ENCODE measurements at regions not wholly inside any gene's neighbourhood (a gene's known extent, or its start where the extent isn't known, plus 50 kb on each side); places are given as distances from the start of the nearest gene placed in this dataset.

DNA sequence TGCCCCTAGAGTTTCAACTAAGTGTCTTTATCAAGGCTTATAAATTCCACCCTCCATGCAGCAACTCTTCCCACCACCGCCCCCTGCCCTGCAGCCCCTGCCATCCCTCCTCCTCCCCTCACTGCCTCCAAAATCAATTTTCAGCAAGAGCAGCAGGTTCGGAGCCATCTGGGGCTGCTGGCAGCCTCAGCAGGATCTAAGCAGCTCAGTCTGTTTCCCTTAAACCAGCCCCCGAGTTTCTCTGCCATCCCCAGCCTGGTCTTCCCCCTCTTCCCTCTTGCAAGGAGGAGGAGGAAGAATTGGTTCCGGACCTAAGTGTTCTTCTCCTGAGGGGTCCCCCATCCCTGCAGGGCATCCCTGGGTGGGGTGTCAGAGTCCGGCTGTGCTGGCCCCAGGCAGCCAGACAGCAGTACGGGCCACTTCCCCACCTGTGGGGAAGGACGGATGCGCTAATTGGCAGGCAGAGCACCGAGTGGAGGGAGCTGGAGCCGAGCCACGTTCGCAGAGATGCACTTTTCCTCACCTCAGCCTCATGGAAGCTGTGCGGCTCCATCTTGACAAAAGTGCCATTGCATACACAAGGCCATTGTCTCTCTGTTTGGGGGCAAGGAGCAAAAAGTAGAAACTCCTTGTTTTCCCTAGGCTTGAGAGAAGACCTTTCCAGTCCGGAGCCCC, 189.3 kb downstream of the KCNA5 start:
- no peak for ATAC-seq (ENCODE audit: low read depth)
- no peaks in the 10 kb centered on the region for H3K36me3 ChIP-seq (ENCODE audit: low read depth)
- H3K9me3 ChIP-seq (ENCODE audit: severe bottlenecking) = no peaks in the 10 kb centered on the region
- no peak overlapping the region for H3K4me3 ChIP-seq (ENCODE audit: severe bottlenecking)
- H3K4me1 ChIP-seq (ENCODE audit: insufficient read depth, poor library complexity, severe bottlenecking) = no peaks in the 10 kb centered on the region
- DNase-seq (ENCODE audit: low spot score) = no peak
- H3K27ac ChIP-seq (ENCODE audit: poor library complexity, severe bottlenecking) = no peak overlapping the region
- no peaks in the 10 kb centered on the region for H3K27me3 ChIP-seq (ENCODE audit: insufficient read depth, poor library complexity, severe bottlenecking)
- TF ChIP-seq, protein P1, sequence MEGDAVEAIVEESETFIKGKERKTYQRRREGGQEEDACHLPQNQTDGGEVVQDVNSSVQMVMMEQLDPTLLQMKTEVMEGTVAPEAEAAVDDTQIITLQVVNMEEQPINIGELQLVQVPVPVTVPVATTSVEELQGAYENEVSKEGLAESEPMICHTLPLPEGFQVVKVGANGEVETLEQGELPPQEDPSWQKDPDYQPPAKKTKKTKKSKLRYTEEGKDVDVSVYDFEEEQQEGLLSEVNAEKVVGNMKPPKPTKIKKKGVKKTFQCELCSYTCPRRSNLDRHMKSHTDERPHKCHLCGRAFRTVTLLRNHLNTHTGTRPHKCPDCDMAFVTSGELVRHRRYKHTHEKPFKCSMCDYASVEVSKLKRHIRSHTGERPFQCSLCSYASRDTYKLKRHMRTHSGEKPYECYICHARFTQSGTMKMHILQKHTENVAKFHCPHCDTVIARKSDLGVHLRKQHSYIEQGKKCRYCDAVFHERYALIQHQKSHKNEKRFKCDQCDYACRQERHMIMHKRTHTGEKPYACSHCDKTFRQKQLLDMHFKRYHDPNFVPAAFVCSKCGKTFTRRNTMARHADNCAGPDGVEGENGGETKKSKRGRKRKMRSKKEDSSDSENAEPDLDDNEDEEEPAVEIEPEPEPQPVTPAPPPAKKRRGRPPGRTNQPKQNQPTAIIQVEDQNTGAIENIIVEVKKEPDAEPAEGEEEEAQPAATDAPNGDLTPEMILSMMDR (IDR thresholded peaks at IDR 0.05; ENCODE audit: poor library complexity, severe bottlenecking) = no peak

DNA sequence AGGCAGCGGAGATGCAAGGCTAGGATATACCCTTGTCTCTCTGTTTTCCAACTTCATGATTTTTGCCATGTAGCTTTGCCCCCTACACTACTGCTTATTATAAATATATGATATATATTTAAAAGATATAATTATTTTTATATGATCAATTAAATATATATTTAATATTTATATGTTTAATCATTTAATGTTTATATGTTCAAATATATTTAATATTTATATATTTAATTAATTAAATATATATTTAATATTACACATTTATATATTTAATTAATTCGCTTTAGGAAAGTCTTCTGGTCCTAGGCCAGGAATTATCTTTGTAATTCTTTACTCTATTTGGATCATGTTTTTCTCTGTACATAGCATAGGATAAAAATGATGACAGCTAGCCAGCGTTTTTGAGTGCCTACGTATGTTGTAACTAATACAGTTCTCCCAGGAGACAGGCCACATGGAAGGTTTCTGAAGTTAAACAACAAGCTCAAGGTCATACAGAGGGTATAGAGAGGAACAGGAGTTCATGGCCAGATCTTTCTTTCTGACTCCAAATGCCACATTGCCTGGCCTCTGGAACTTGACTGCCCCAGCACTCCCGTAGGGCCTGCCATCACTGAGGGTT, 192.5 kb downstream of the KCNA5 start:
- Histone ChIP-seq H3K36me3 (ENCODE audit: low read depth) (no peaks in the 10 kb centered on the region), H3K4me1 (ENCODE audit: insufficient read depth, poor library complexity, severe bottlenecking) (no peaks in the 10 kb centered on the region), H3K27me3 (ENCODE audit: insufficient read depth, poor library complexity, severe bottlenecking) (no peaks in the 10 kb centered on the region), H3K27ac (ENCODE audit: poor library complexity, severe bottlenecking) (no peak overlapping the region), H3K4me3 (ENCODE audit: severe bottlenecking) (no peak overlapping the region), H3K9me3 (ENCODE audit: severe bottlenecking) (no peaks in the 10 kb centered on the region)
- ATAC-seq (ENCODE audit: low read depth) = no peak
- DNase-seq (ENCODE audit: low spot score) = no peak
- TF ChIP-seq, protein P1 (IDR thresholded peaks at IDR 0.05; ENCODE audit: poor library complexity, severe bottlenecking) = no peak

DNA sequence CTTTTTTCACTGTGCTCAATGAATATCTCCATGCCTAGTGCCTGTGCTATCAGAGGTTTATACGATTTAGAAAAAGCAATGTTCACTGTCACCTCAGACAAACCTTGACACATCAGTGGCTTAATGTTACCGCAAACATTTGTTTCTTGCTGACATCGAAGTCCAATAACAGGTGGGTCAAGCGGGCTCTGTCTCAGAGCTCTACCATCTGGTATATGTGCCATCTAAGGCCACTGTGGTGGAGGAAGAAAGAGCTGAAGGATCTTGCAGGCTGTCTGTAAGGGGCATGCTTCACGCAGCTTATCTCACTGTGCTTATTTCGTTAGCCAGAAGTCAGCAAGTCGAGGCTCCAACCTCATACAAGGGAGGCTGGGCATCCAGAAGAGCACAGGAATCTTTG, 189.5 kb upstream of the NTF3 start:
- no peaks in the 10 kb centered on the region for H3K27me3 ChIP-seq (ENCODE audit: insufficient read depth, poor library complexity, severe bottlenecking)
- DNase-seq (ENCODE audit: low spot score) (no peak), ATAC-seq (ENCODE audit: low read depth) (no peak)
- no peaks in the 10 kb centered on the region for H3K4me1 ChIP-seq (ENCODE audit: insufficient read depth, poor library complexity, severe bottlenecking)
- TF ChIP-seq, protein P1 (IDR thresholded peaks at IDR 0.05; ENCODE audit: poor library complexity, severe bottlenecking) = no peak
- H3K27ac ChIP-seq (ENCODE audit: poor library complexity, severe bottlenecking) = no peak overlapping the region
- no peak overlapping the region for H3K4me3 ChIP-seq (ENCODE audit: severe bottlenecking)
- H3K9me3 ChIP-seq (ENCODE audit: severe bottlenecking) = peaks cover 3% of the 10 kb centered on the region
- no peaks in the 10 kb centered on the region for H3K36me3 ChIP-seq (ENCODE audit: low read depth)

DNA sequence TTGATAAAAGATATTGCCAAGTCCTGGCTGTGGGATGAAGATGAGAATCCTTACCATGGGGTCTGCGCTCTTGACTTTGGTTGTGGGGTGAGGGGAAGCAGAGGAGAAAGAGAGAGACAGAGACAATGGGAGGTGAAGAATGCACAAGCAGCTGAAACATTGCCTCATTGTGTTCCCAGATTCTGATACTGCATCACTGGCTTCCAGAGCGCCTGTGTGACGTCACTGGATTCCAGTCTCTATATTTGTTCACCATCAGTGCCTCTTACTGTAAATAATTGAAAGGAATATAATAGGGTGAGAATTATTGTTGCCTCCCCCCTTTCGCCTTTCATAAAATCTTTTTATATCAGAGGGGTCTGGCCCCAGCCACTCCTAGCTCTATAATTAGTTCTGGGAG, 188.9 kb upstream of the NTF3 start:
- Histone ChIP-seq H3K27ac (ENCODE audit: poor library complexity, severe bottlenecking) (no peak overlapping the region), H3K36me3 (ENCODE audit: low read depth) (no peaks in the 10 kb centered on the region), H3K9me3 (ENCODE audit: severe bottlenecking) (peaks cover 4% of the 10 kb centered on the region), H3K4me3 (ENCODE audit: severe bottlenecking) (no peak overlapping the region), H3K4me1 (ENCODE audit: insufficient read depth, poor library complexity, severe bottlenecking) (no peaks in the 10 kb centered on the region), H3K27me3 (ENCODE audit: insufficient read depth, poor library complexity, severe bottlenecking) (no peaks in the 10 kb centered on the region)
- ATAC-seq (ENCODE audit: low read depth) = no peak
- TF ChIP-seq, protein P1 (IDR thresholded peaks at IDR 0.05; ENCODE audit: poor library complexity, severe bottlenecking) = no peak
- DNase-seq (ENCODE audit: low spot score) = no peak

DNA sequence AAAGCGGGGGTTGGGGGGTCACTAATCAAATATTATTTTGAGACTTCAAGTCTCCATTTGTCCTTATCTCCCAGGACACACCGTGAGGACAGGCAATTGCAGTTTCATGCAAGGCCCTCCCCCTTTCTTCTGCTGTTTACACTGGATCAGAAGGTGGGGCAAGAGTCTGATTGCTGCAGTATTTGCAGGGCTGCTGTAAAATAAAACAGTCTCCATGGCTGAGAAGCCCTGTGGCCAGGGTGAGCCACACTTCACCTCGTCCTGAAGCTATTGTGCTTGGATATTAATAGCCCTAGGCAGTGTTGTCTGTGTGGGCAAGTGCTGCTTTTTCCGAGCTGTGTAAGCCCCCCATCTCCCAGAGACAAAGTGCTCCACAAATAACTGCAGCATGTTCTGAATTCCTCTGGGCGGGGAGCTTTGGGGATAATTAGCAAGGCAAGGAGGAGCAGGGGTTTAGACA, 187.4 kb upstream of the NTF3 start:
- no peak for ATAC-seq (ENCODE audit: low read depth)
- Histone ChIP-seq H3K27ac (ENCODE audit: poor library complexity, severe bottlenecking) (no peak overlapping the region), H3K36me3 (ENCODE audit: low read depth) (no peaks in the 10 kb centered on the region), H3K4me1 (ENCODE audit: insufficient read depth, poor library complexity, severe bottlenecking) (no peaks in the 10 kb centered on the region), H3K27me3 (ENCODE audit: insufficient read depth, poor library complexity, severe bottlenecking) (no peaks in the 10 kb centered on the region), H3K9me3 (ENCODE audit: severe bottlenecking) (peaks cover 4% of the 10 kb centered on the region), H3K4me3 (ENCODE audit: severe bottlenecking) (no peak overlapping the region)
- TF ChIP-seq, protein P1 (IDR thresholded peaks at IDR 0.05; ENCODE audit: poor library complexity, severe bottlenecking) = no peak
- DNase-seq (ENCODE audit: low spot score) = no peak

Measured in RWPE2 (cell line).